Stomach (tissue), 8 donors: ENCODE measurements at regions not wholly inside any gene's neighbourhood (a gene's known extent, or its start where the extent isn't known, plus 50 kb on each side); places are given as distances from the start of the nearest gene placed in this dataset.

Experiments
- DNase-seq, 2 donors: peaks; one replicate each; pipeline versions ENCODE4 v3.0.0 to v3.0.0-alpha.2; 2013 to 2019
- H3K27ac ChIP-seq, 5 donors: fragments of 200-600 bp in 4 of 5; sonication (generic) in 4 of 5; one replicate each; pipeline ENCODE4 v1.5.1; 2013 to 2019; ENCODE audit warnings: mild to moderate bottlenecking in 1 of 5, moderate library complexity in 1 of 5
- H3K27me3 ChIP-seq, 3 donors: fragments of 200-600 bp; sonication (generic); one replicate each; pipeline ENCODE4 v1.5.1; 2017 to 2019; ENCODE audit warnings: mixed run types in 1 of 3
- H3K36me3 ChIP-seq, 4 donors: fragments of 200-600 bp; sonication (generic); 1 replicate in 3 of 4; 2 replicates in 1 of 4; pipeline ENCODE4 v1.5.1; 2016 to 2019
- H3K4me1 ChIP-seq, 4 donors: fragments of 200-600 bp; sonication (generic); one replicate each; pipeline ENCODE4 v1.5.1; 2016 to 2019
- H3K4me3 ChIP-seq, 4 donors: fragments of 200-600 bp; sonication (generic) in 3 of 4; one replicate each; pipeline ENCODE4 v1.5.1; 2016 to 2019; ENCODE audit warnings: mild to moderate bottlenecking in 1 of 4
- H3K9me3 ChIP-seq, 4 donors: fragments of 200-600 bp; sonication (generic); one replicate each; pipeline ENCODE4 v1.5.1; 2016 to 2019
- CTCF ChIP-seq, 7 experiments: fragments of 450-650 bp in 4 of 7; fragments of 200-600 bp in 3 of 7; sonication (generic) in 3 of 7; IDR thresholded peaks; one replicate each; pipeline ENCODE4 v1.5.1; 2016 to 2019; ENCODE audit warnings: antibody characterized with exemption in 7 of 7, control low read depth in 2 of 7, mild to moderate bottlenecking in 1 of 7
- EP300 ChIP-seq: sonication (generic); formaldehyde crosslinking; IDR thresholded peaks from one replicate; pipeline ENCODE4 v1.6.1; 2017; ENCODE audit warnings: antibody characterized with exemption
- POLR2A ChIP-seq, 4 donors: fragments of 450-650 bp; IDR thresholded peaks; one replicate each; pipeline ENCODE4 v1.6.1; 2016; ENCODE audit warnings: antibody characterized with exemption in 4 of 4, control low read depth in 2 of 4, mild to moderate bottlenecking in 1 of 4, moderate library complexity in 1 of 4
- POLR2AphosphoS5 ChIP-seq, 3 donors: sonication (generic); formaldehyde crosslinking; IDR thresholded peaks; one replicate each; pipeline ENCODE4 v1.6.1; 2016; ENCODE audit warnings: antibody characterized with exemption in 3 of 3
- WGBS, 5 donors: extraction: QIAGEN DNeasy Blood & Tissue Kit in 3 of 5; methylation state at CpG; one replicate each; pipeline versions ENCODE4 v1.1.5 to v1.1.7; 2013 to 2018; 5-methylcytosine and 5-hydroxymethylcytosine counted together
- intact Hi-C: fragments of 100-400 bp; cut with DNase I; formaldehyde crosslinking; loops from one replicate; pipeline ENCODE4 v1.15.1; 2023; ENCODE audit warnings: low total_unique reads
- donor health status: healthy with polysubstance abuse.
- donor health status: Bipolar disorder and iron deficiency.
- donor health status: healthy.

DNA sequence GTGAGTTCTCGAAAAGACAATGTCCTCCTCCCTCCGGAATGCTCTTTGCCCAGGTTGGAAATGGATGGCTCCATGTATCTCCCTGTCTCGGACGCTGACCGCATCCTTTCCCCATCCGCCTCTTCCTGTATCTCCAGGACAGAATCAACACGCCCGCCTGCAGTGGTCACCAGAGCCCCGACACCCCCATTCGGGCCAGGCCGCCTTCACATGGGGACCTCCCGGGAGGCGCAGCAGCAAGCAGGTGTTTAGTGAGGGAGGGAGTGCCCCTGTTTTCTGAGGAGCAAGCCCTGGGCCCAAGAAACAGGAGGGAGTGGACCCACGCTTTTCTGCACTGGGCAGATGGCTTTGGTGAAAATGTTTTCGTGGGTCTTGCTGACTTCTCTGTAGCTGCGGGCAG lies 83.5 kb upstream of the TTC34 start:
- WGBS, 5 donors, result 90 to 94% (median 92%) methylated on average over 16 of the region's 16 CpGs
- H3K4me1 ChIP-seq, result no peaks in the 10 kb centered on the region
- no peaks in the 10 kb centered on the region for H3K9me3 ChIP-seq
- no peaks in the 10 kb centered on the region for H3K36me3 ChIP-seq
- no peak overlapping the region for H3K27ac ChIP-seq
- peaks cover 0 to 68% (median 5%) of the 10 kb centered on the region in 3 donors for H3K27me3 ChIP-seq
- no peak for DNase-seq
- intact Hi-C loops, result no loop called here
- no peak overlapping the region for H3K4me3 ChIP-seq
- TF ChIP-seq POLR2A (IDR thresholded peaks at IDR 0.05), result no peak
- no peak for TF ChIP-seq EP300
- TF ChIP-seq POLR2AphosphoS5 (IDR thresholded peaks at IDR 0.05), result no peak
- TF ChIP-seq CTCF (IDR thresholded peaks at IDR 0.05), result no peak

GRCh38 chr1:2886631-2887030 lies 85.1 kb upstream of the TTC34 start:
- no peak overlapping the region for H3K27ac ChIP-seq
- no peaks in the 10 kb centered on the region for H3K4me1 ChIP-seq
- peaks cover 0 to 69% (median 12%) of the 10 kb centered on the region in 3 donors for H3K27me3 ChIP-seq
- no peak overlapping the region for H3K4me3 ChIP-seq
- H3K9me3 ChIP-seq, result no peaks in the 10 kb centered on the region
- 83 to 92% (median 86%) methylated on average over 5 to 10 of the region's 10 CpGs for WGBS, 5 donors
- TF ChIP-seq CTCF (IDR thresholded peaks at IDR 0.05) (no peak), POLR2A (IDR thresholded peaks at IDR 0.05) (no peak), POLR2AphosphoS5 (IDR thresholded peaks at IDR 0.05) (no peak), EP300 (no peak)
- intact Hi-C loops, result no loop called here
- no peak for DNase-seq
- no peaks in the 10 kb centered on the region for H3K36me3 ChIP-seq

GRCh38 chr1:2887941-2888855 lies 86.7 kb upstream of the TTC34 start:
- TF ChIP-seq CTCF (IDR thresholded peaks at IDR 0.05) (no peak), POLR2A (IDR thresholded peaks at IDR 0.05) (no peak), EP300 (no peak), POLR2AphosphoS5 (IDR thresholded peaks at IDR 0.05) (no peak)
- Histone ChIP-seq H3K27ac (no peak overlapping the region), H3K4me3 (no peak overlapping the region), H3K4me1 (no peaks in the 10 kb centered on the region), H3K9me3 (no peaks in the 10 kb centered on the region), H3K27me3 (peaks cover 0 to 69% (median 17%) of the 10 kb centered on the region in 3 donors), H3K36me3 (no peaks in the 10 kb centered on the region)
- no peak for DNase-seq
- WGBS, 5 donors, result 63 to 75% (median 69%) methylated on average over 9 to 28 of the region's 28 CpGs
- intact Hi-C loops, result no loop called here

DNA sequence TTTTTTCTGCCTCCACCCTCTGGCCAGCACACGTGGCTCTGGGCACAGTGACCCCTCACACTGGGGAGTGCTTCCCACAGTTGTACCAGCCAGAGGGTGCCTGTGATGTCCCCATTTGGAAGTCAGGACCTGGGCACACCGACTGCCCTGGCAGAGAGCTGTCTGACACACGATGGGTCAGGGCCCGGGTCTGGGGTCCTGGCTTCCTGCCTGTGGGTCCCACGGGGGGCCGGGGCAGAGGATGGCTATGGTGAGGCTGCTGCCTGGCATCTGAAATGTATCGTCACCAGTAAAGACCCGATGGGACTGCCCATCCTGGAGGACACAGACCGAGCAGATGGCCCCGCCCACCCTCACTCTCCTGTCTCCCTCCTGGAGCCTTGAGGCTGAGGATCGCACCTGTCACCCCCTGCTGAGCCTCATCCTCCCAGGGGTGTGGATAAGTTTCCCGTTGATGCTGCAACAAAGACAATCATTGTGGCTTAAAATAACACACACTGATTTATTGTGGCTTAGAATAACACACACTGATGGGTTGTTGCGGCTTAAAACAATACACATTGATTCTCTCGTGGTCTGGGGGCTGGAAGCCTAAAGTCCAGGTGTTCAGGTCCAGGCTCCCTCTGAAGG lies 88.8 kb upstream of the TTC34 start:
- no peak overlapping the region for H3K4me3 ChIP-seq
- no peaks in the 10 kb centered on the region for H3K4me1 ChIP-seq
- no peak for DNase-seq
- H3K27ac ChIP-seq, result no peak overlapping the region
- TF ChIP-seq POLR2A (IDR thresholded peaks at IDR 0.05) (no peak), EP300 (no peak), CTCF (IDR thresholded peaks at IDR 0.05) (no peak), POLR2AphosphoS5 (IDR thresholded peaks at IDR 0.05) (no peak)
- H3K36me3 ChIP-seq, result no peaks in the 10 kb centered on the region
- peaks cover 0 to 66% (median 17%) of the 10 kb centered on the region in 3 donors for H3K27me3 ChIP-seq
- intact Hi-C loops, result no loop called here
- H3K9me3 ChIP-seq, result no peaks in the 10 kb centered on the region
- WGBS, 5 donors, result 57 to 75% (median 70%) methylated on average over 3 to 14 of the region's 14 CpGs
